Tibial nerve (tissue), 3 donors: ENCODE measurements at regions not wholly inside any gene's neighbourhood (a gene's known extent, or its start where the extent isn't known, plus 50 kb on each side); places are given as distances from the start of the nearest gene placed in this dataset.

Experiments used
- POLR2A ChIP-seq, 2 donors: fragments of 450-650 bp; IDR thresholded peaks; one replicate each; pipeline ENCODE4 v1.6.1; 2017; ENCODE audit warnings: antibody characterized with exemption in 2 of 2, mild to moderate bottlenecking in 2 of 2, moderate library complexity in 2 of 2
- TF ChIP-seq, protein P1 (sequence below), 5 experiments: fragments of 200-600 bp in 3 of 5; fragments of 450-650 bp in 2 of 5; sonication (generic) in 3 of 5; IDR thresholded peaks; one replicate each; pipeline ENCODE4 v1.5.1; 2016 to 2019; ENCODE audit warnings: antibody characterized with exemption in 5 of 5, mild to moderate bottlenecking in 3 of 5, moderate library complexity in 2 of 5

DNA sequence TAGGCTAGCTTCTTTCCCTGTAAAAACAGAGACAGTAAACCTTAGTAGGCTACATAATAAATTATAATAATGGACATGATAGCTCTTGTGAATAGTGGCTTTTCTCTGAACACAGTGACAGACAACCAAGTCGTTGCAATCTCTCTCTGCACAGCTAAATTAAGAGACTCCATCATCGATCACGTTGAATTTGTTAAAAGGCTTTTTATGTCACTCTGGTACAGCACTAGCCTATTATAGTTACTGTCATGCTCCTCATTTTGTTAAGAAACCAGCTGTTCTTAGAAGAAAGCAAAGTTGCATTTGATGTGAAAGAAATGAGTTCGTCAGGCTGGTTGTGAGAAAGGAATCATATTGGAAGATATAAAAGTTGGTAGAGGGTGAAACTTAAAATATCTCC is 50.3 kb upstream of the ARHGAP28 start:
- TF ChIP-seq, protein P1, sequence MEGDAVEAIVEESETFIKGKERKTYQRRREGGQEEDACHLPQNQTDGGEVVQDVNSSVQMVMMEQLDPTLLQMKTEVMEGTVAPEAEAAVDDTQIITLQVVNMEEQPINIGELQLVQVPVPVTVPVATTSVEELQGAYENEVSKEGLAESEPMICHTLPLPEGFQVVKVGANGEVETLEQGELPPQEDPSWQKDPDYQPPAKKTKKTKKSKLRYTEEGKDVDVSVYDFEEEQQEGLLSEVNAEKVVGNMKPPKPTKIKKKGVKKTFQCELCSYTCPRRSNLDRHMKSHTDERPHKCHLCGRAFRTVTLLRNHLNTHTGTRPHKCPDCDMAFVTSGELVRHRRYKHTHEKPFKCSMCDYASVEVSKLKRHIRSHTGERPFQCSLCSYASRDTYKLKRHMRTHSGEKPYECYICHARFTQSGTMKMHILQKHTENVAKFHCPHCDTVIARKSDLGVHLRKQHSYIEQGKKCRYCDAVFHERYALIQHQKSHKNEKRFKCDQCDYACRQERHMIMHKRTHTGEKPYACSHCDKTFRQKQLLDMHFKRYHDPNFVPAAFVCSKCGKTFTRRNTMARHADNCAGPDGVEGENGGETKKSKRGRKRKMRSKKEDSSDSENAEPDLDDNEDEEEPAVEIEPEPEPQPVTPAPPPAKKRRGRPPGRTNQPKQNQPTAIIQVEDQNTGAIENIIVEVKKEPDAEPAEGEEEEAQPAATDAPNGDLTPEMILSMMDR (IDR thresholded peaks at IDR 0.05), result no peak
- TF ChIP-seq POLR2A (IDR thresholded peaks at IDR 0.05), result no peak
